ENCODE measurements at regions not wholly inside any gene's neighbourhood (a gene's known extent, or its start where the extent isn't known, plus 50 kb on each side); places are given as distances from the start of the nearest gene placed in this dataset.

DNA sequence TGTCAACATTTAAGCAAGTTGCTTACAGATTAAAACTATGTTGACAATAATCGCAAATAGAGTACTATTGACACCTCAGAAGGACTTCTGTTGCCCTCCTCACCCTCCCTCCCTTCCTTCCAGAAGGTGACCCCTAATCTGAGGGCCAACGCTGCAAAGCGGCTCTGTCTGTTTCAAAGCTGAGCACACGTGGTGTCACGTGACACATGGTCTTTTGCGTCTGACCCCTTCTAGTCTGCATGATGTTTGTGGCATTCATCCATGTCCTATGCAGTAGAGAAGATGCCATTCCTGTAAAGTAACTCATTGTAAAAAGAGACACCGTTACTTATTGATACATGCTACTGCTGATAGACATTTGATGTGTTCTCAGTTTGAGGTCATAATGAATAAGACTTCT is 182.3 kb downstream of the THBS2 start:
- no peak for TF ChIP-seq POLR2A (IDR thresholded peaks at IDR 0.05; ENCODE audit: low read depth, low read length)
- no peak for TF ChIP-seq TAF1 (IDR thresholded peaks at IDR 0.05; ENCODE audit: borderline replicate concordance, low read depth, low read length)

Data from GM12892 (cell line).